Thymus (tissue), 11 donors: ENCODE measurements at regions not wholly inside any gene's neighbourhood (a gene's known extent, or its start where the extent isn't known, plus 50 kb on each side); places are given as distances from the start of the nearest gene placed in this dataset.

ENCODE experiments used
- DNase-seq, 9 donors: peaks; one replicate each; pipeline ENCODE4 v3.0.0-alpha.2; 2013; ENCODE audit warnings: low spot score in 9 of 9, low read depth in 6 of 9, missing footprints in 1 of 9
- H3K27ac ChIP-seq, 2 donors: one replicate each; pipeline ENCODE4 v1.5.1; 2013; ENCODE audit warnings: control low read depth in 1 of 2, low read depth in 1 of 2, low read length in 1 of 2, mild to moderate bottlenecking in 1 of 2, moderate library complexity in 1 of 2
- H3K27me3 ChIP-seq, 2 donors: one replicate each; pipeline ENCODE4 v1.5.1; 2013; ENCODE audit warnings: low read length in 1 of 2; ENCODE audit not compliant: control insufficient read depth in 2 of 2, insufficient read depth in 1 of 2
- H3K36me3 ChIP-seq, 2 donors: one replicate each; pipeline ENCODE4 v1.5.1; 2013; ENCODE audit warnings: low read length in 1 of 2, mild to moderate bottlenecking in 1 of 2, moderate library complexity in 1 of 2; ENCODE audit not compliant: control insufficient read depth in 2 of 2, insufficient read depth in 2 of 2
- H3K4me1 ChIP-seq, 2 donors: one replicate each; pipeline ENCODE4 v1.5.1; 2013; ENCODE audit warnings: low read length in 2 of 2; ENCODE audit not compliant: control insufficient read depth in 2 of 2, insufficient read depth in 2 of 2
- H3K4me3 ChIP-seq, 2 donors: one replicate each; pipeline ENCODE4 v1.5.1; 2013; ENCODE audit warnings: low read length in 2 of 2, control low read depth in 1 of 2, mild to moderate bottlenecking in 1 of 2
- H3K9me3 ChIP-seq, 2 donors: one replicate each; pipeline ENCODE4 v1.5.1; 2013; ENCODE audit warnings: low read length in 1 of 2, mild to moderate bottlenecking in 1 of 2; ENCODE audit not compliant: control insufficient read depth in 2 of 2, insufficient read depth in 1 of 2
- WGBS: extraction: QIAGEN DNeasy Blood & Tissue Kit; methylation state at CpG from one replicate; pipeline ENCODE4 v1.1.7; 2013; 5-methylcytosine and 5-hydroxymethylcytosine counted together
- donor health status: healthy.

DNA sequence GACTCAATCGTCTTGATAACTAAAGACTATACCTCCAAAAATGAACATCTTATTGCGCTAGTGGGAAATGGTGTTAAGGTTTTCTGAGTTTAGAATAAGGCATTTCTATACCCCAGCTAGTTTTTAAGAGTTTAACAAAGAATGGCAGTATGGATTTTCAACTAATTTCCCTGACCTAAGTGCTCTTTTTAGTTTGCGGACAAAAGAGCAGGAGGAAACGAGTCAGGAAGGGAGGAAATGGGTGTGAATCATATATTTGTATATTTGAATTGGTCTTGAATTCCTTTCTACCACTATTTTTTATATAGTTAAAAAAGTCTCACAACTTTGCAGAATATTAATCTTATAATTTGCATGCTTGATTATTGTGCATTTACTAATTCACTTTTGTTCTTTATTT, 516.3 kb upstream of the ZNF608 start:
- 92% methylated on average over 4 of the region's 4 CpGs for WGBS
- Histone ChIP-seq H3K36me3 (no peaks in the 10 kb centered on the region), H3K27me3 (no peaks in the 10 kb centered on the region), H3K27ac (no peak overlapping the region), H3K4me1 (no peaks in the 10 kb centered on the region), H3K9me3 (no peaks in the 10 kb centered on the region), H3K4me3 (no peak overlapping the region)
- DNase-seq = no peak

DNA sequence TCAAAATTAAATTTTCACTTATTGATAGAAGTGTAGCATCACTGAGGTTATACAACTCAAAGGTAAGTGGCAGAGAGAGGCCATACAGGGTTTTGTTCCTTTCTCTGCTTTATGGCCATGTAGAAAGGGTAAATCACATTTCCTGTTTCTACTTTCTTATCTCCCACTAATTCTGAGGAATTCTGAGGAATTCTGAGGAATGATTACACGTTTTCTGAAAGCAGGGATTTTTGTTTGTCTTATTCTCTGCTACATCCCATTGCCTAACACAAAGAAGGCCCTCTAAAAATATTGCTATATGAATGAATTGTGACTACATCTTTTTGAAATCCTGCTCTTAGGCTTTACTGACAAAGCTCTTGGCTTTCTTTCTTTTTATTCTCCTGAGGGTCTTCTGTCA, 516.9 kb upstream of the ZNF608 start:
- Histone ChIP-seq H3K4me1 (no peaks in the 10 kb centered on the region), H3K27ac (no peak overlapping the region), H3K27me3 (no peaks in the 10 kb centered on the region), H3K36me3 (no peaks in the 10 kb centered on the region), H3K4me3 (no peak overlapping the region), H3K9me3 (no peaks in the 10 kb centered on the region)
- WGBS = 82% methylated on average over 1 of the region's 1 CpG
- DNase-seq = no peak

DNA sequence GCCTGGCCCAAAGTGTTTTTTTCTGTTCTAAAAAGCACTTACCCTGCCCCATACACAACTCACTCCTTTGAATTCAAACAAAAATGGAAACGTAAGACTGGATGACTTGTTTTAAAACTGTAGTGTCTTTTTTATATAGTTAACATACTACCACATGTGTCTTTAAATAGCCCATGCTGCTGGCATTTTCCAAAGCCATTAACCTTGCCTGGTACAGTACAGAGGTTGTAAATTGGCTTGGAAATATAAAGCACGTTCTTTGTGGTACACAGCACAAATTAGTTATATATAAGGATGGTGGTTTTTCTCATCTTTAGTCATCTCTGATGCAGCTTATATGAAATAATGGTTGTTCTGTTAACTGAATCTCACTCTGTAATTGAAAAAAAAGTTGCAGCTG, 519.7 kb upstream of the ZNF608 start:
- 95% methylated on average over 2 of the region's 2 CpGs for WGBS
- Histone ChIP-seq H3K9me3 (no peaks in the 10 kb centered on the region), H3K36me3 (no peaks in the 10 kb centered on the region), H3K4me3 (no peak overlapping the region), H3K27me3 (no peaks in the 10 kb centered on the region), H3K4me1 (no peaks in the 10 kb centered on the region), H3K27ac (no peak overlapping the region)
- no peak for DNase-seq

DNA sequence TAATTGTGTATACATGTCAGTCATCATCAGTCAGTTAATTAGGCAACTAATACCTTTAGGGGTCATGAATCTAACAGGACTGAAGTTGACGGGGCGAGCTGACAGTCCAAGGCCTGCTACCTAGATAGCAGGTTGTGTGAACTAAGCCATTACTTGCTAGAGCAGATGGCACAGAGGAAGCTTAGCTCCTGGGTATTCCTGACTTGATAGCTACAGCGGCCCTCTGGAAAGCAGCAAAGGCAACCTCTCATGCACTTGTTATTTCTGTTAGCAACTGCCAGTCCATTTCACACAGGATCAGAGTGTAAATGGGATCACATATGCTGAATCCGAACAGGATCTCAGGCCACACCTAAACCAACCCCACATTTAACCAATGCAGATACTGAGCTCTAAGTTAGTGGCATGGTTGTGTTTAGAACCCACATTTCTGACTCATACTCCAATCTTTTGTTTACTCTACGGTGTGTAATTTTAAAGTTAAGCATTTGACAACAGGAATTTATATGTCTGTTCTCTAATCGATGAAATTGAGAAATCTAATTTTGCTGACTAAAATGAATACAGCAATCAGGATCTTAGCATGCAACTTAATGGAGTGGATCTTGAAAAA, 521.3 kb upstream of the ZNF608 start:
- no peak overlapping the region for H3K4me3 ChIP-seq
- H3K27me3 ChIP-seq = no peaks in the 10 kb centered on the region
- H3K9me3 ChIP-seq = no peaks in the 10 kb centered on the region
- H3K27ac ChIP-seq = no peak overlapping the region
- H3K4me1 ChIP-seq = no peaks in the 10 kb centered on the region
- no peak for DNase-seq
- 96% methylated on average over 6 of the region's 6 CpGs for WGBS
- H3K36me3 ChIP-seq = no peaks in the 10 kb centered on the region

DNA sequence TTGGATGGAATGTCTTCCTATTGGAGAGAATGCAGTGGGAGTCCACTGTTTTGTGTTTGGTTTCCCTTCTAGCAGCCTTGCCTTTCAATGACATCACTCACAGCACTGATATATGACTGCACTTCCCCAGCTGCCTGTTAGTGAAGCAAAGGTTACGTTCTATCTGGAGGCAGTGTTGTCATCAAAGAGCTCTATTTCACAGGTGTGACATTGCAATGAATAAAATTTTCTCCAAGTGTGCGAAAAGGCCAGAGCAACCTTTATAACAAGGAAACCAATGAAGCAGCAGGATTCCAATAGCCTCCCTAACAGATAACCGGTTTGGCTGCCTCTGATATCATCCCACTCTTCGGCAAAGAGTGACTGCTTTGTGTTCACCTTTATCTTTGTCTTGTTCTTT, 523.5 kb upstream of the ZNF608 start:
- Histone ChIP-seq H3K4me1 (no peaks in the 10 kb centered on the region), H3K4me3 (no peak overlapping the region), H3K36me3 (no peaks in the 10 kb centered on the region), H3K27ac (no peak overlapping the region), H3K9me3 (no peaks in the 10 kb centered on the region), H3K27me3 (no peaks in the 10 kb centered on the region)
- WGBS = 97% methylated on average over 4 of the region's 4 CpGs
- no peak for DNase-seq

DNA sequence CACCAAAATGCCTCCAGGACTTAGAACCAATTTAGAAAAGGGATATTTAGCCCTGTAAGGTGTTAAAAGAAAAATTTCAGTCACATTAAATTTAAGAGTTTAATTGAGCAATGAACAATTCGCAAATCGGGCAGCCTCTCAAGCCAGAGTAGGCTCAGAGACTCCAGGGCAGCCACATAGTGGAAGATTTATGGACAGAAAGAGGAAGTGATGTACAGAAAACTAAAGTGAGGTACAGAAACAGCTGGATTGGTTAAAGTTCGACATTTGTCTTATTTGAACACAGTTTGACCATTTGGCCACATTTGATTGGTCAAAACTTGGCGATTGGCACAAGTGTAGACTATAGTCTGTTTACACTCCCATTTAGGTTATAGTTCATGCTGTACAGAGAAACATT, 525.9 kb upstream of the ZNF608 start:
- WGBS = 41% methylated on average over 4 of the region's 4 CpGs
- no peak for DNase-seq

DNA sequence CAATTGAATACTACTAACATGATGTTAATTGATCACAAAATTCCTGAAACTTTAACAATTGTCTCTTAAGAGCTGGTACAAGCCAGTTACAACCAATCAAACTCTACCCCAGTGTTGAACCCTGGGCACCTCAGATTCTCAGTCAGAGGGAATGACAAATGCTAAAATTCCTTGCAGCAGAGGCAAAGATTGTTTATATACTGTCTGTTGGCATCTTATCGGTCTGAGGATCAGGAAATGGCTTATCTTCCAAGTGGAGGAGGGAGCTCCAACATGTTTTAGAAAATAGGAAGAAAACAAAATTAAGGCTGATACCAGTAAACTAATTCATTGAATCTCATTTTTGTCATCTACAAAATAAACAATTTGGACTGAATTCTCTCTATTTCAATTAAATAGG, 527.8 kb upstream of the ZNF608 start:
- 89% methylated on average over 1 of the region's 1 CpG for WGBS
- H3K36me3 ChIP-seq = no peaks in the 10 kb centered on the region
- no peak for DNase-seq

More for the DNA sequence above, 525.9 kb upstream of the ZNF608 start:
- no peaks in the 10 kb centered on the region for H3K27me3 ChIP-seq
- no peak overlapping the region for H3K4me3 ChIP-seq
- no peak overlapping the region for H3K27ac ChIP-seq
- no peaks in the 10 kb centered on the region for H3K9me3 ChIP-seq
- H3K4me1 ChIP-seq = no peaks in the 10 kb centered on the region
- no peaks in the 10 kb centered on the region for H3K36me3 ChIP-seq

DNA sequence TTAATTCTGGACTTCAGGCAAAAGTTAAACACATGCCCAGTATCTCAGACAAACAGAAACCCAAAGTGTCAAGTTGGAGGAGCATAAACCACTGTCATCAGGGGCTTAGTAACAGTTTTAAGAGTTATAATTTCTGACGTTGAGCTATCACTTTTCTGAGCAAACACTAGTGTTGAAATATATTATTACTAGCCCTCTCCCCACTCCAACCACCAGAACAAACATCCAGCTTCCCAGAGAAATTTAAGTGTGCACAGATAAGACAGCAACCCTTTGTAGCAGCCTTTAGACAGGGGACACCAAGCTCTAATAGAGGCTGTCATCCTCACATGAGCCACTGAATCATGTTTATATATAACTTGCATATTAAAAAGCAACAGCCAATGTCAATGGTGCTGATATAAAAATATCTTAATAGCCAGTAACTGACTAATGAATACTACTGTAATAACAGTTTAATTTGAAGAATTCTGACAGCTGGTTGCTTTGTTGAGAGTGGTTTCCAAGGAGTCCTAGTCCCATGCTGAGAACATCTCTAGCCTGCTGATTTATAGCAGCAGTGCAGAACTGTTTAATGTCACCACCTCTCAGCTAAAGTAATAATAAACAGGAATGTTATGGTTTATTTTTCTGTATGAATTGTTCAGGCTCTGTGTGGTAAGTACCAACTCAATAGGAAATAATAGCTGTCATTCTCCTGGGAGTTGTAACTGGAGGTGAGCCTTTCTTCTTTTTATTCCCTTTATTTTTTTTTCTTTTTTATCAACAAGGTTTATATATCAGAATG, 528.7 kb upstream of the ZNF608 start:
- H3K27me3 ChIP-seq = no peaks in the 10 kb centered on the region
- DNase-seq = no peak
- 94% methylated on average over 1 of the region's 1 CpG for WGBS

More for the DNA sequence above, 527.8 kb upstream of the ZNF608 start:
- H3K9me3 ChIP-seq = no peaks in the 10 kb centered on the region
- no peaks in the 10 kb centered on the region for H3K4me1 ChIP-seq
- no peak overlapping the region for H3K27ac ChIP-seq
- H3K27me3 ChIP-seq = no peaks in the 10 kb centered on the region
- H3K4me3 ChIP-seq = no peak overlapping the region

DNA sequence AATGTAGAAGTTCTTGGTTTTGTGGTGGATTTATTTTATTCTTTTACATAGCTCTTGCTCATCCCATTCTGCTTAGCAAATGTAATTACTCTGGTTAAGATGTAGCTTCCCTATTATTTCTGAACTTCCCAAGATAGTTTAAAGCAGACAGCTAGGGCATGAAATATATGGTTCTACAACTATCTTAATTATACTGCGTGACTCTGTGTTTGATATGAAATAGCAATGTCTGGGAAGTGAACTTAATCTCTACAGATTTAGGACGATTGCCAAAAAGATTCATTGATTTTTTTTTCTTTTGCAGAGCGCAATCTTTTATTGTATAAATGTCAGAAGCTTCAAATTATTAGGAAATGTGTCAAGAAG, 529.3 kb upstream of the ZNF608 start:
- Histone ChIP-seq H3K27ac (no peak overlapping the region), H3K27me3 (no peaks in the 10 kb centered on the region), H3K4me1 (no peaks in the 10 kb centered on the region), H3K36me3 (no peaks in the 10 kb centered on the region), H3K4me3 (no peak overlapping the region), H3K9me3 (no peaks in the 10 kb centered on the region)
- WGBS = 94% methylated on average over 3 of the region's 3 CpGs
- DNase-seq = no peak

More for the DNA sequence above, 528.7 kb upstream of the ZNF608 start:
- H3K9me3 ChIP-seq = no peaks in the 10 kb centered on the region
- no peak overlapping the region for H3K4me3 ChIP-seq
- no peaks in the 10 kb centered on the region for H3K4me1 ChIP-seq
- H3K36me3 ChIP-seq = no peaks in the 10 kb centered on the region
- no peak overlapping the region for H3K27ac ChIP-seq
